K562 (cell line): ENCODE measurements at regions not wholly inside any gene's neighbourhood (a gene's known extent, or its start where the extent isn't known, plus 50 kb on each side); places are given as distances from the start of the nearest gene placed in this dataset.
A peak's percentile ranks its signal among the peaks of the same experiment; 100 is the strongest.

Experiments used
- CHD4 ChIP-seq: fragments of 200-600 bp; sonication (generic); IDR thresholded peaks from 3 replicates; pipeline ENCODE4 v1.6.1; 2012; ENCODE audit warnings: low read depth, mild to moderate bottlenecking, mixed read lengths, low read length, inconsistent platforms; ENCODE audit not compliant: insufficient read depth, insufficient replicate concordance, poor library complexity, severe bottlenecking
- ETS2 ChIP-seq: IDR thresholded peaks from 2 replicates; pipeline ENCODE4 v1.6.1; 2016; ENCODE audit warnings: borderline replicate concordance, missing genetic modification characterization, mild to moderate bottlenecking, moderate library complexity, missing compliant biosample characterization; ENCODE audit not compliant: poor library complexity, severe bottlenecking
- HDAC3 ChIP-seq: fragments of 450-650 bp; IDR thresholded peaks from 2 replicates; pipeline ENCODE4 v1.6.1; 2018; ENCODE audit warnings: borderline replicate concordance, mild to moderate bottlenecking, moderate library complexity; ENCODE audit not compliant: partially characterized antibody
- HLTF ChIP-seq: fragments of 450-650 bp; IDR thresholded peaks from 2 replicates; pipeline ENCODE4 v1.6.1; 2016
- NFE2 ChIP-seq: IDR thresholded peaks from 2 replicates; pipeline ENCODE4 v1.6.1; 2014; ENCODE audit warnings: antibody characterized with exemption, low read depth
- NFE2L1 ChIP-seq: fragments of 450-650 bp; IDR thresholded peaks from 2 replicates; pipeline ENCODE4 v1.6.1; 2016; ENCODE audit warnings: missing genetic modification characterization, low read depth, mild to moderate bottlenecking, missing compliant biosample characterization, moderate library complexity, borderline replicate concordance
- NFIC ChIP-seq: fragments of 450-650 bp; IDR thresholded peaks from 2 replicates; pipeline ENCODE4 v1.6.1; 2017; ENCODE audit warnings: mild to moderate bottlenecking, inconsistent platforms
- POLR2B ChIP-seq: fragments of 450-650 bp; IDR thresholded peaks from 2 replicates; pipeline ENCODE4 v1.6.1; 2018; ENCODE audit warnings: low read depth; ENCODE audit not compliant: partially characterized antibody
- RBM25 ChIP-seq: fragments of 200-400 bp; formaldehyde crosslinking; IDR thresholded peaks from 2 replicates; pipeline ENCODE4 v1.6.1; 2018; ENCODE audit warnings: low read length, low read depth, moderate library complexity; ENCODE audit not compliant: severe bottlenecking
- SMAD2 ChIP-seq: fragments of 150-350 bp; IDR thresholded peaks from 2 replicates; pipeline ENCODE4 v1.6.1; 2014; ENCODE audit warnings: low read depth, mild to moderate bottlenecking, low read length
- TBL1XR1 ChIP-seq, 2 experiments: IDR thresholded peaks; 2 replicates each; pipeline ENCODE4 v1.6.1; 2012; ENCODE audit warnings: improper control_type of control experiment in 2 of 2, low read length in 2 of 2, mild to moderate bottlenecking in 1 of 2
- TCF7L2 ChIP-seq: fragments of 150-350 bp; IDR thresholded peaks from 2 replicates; pipeline ENCODE4 v1.6.1; 2016; ENCODE audit warnings: low read depth, mild to moderate bottlenecking, low read length, moderate library complexity
- TRIM24 ChIP-seq, 2 experiments: fragments of 450-650 bp; IDR thresholded peaks; 2 replicates each; pipeline ENCODE4 v1.6.1; 2016
- ZFPM2 ChIP-seq: fragments of 250-450 bp; sonication (Bioruptor Pico); IDR thresholded peaks from 2 replicates; pipeline ENCODE4 v1.5.1; 2022; ENCODE audit warnings: mild to moderate bottlenecking
- ZNF589 ChIP-seq: fragments of 200-800 bp; sonication (Bioruptor generic); IDR thresholded peaks from 2 replicates; pipeline ENCODE4 v1.6.1; 2016; ENCODE audit warnings: low read depth, missing genetic modification characterization, missing compliant biosample characterization
- ZNF707 ChIP-seq: fragments of 250-450 bp; sonication (Bioruptor Pico); conservative IDR thresholded peaks from 2 replicates; pipeline ENCODE4 v1.8.0; 2022; ENCODE audit warnings: inconsistent platforms, mild to moderate bottlenecking, moderate library complexity
- TF ChIP-seq, protein P1 (sequence below): sonication (generic); formaldehyde crosslinking; IDR thresholded peaks from 2 replicates; pipeline ENCODE4 v1.8.0; 2022; ENCODE audit warnings: mild to moderate bottlenecking, missing genetic modification reagents
- TF ChIP-seq, protein P2 (sequence below): IDR thresholded peaks from 2 replicates; pipeline ENCODE4 v1.6.1; 2011; ENCODE audit warnings: borderline replicate concordance, low read depth, mild to moderate bottlenecking, moderate library complexity, low read length; ENCODE audit not compliant: insufficient read depth, poor library complexity, severe bottlenecking

DNA sequence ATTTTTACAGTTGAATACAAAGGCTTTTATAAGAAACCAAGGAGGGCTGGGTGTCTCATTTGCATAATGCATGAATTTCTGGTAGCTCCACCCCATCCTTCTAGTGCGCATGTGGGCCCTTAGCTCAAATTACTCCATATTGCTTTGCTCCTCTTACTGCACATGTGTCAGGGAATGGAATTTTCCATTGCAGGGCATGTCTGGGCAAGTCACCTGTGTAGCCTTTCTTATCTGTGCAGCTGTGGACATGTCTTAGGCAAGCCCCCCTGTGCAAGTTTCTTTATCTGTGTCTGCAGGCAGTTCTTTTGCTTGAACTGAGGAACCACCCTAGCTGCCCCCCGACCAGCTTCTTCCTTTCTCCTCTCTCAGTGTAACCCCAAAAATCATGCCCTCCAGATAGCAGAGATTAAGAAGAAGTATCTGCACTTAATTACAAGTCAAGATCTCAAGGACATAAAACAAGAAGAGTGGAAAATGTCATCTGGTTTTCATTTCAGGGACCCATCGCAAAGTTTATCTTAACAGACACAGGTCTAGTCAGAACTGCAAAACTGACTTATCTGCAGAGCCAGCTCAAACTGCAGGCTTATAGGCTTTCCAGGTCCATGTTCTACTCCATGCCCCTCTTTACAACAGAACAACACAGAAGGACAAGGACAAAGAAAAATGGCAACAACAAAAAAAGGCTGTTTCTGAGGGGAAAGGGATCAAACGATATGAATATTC is 137.9 kb upstream of the HS3ST4 start (continued):
- TF ChIP-seq, protein P1, sequence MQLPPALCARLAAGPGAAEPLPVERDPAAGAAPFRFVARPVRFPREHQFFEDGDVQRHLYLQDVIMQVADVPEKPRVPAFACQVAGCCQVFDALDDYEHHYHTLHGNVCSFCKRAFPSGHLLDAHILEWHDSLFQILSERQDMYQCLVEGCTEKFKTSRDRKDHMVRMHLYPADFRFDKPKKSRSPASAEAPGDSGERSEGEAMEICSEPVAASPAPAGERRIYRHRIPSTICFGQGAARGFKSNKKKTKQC (CRISPR knock-in tag): no peak
- TF ChIP-seq ETS2 (tag): no peak
- TF ChIP-seq NFE2: no peak
- TF ChIP-seq ZNF589: 0 out of 2 replicates have a peak, but pooled peaks have one; percentile 67
- no peak for TF ChIP-seq RBM25
- TF ChIP-seq HLTF: peak; percentile 57; the same call in 1 of the 2 replicates
- TF ChIP-seq ZNF707 (CRISPR knock-in tag): 0 out of 2 replicates have a peak, but pooled peaks have one; percentile 13
- TF ChIP-seq SMAD2: no peak
- no peak for TF ChIP-seq POLR2B
- TF ChIP-seq CHD4: no peak
- TF ChIP-seq TRIM24 (IDR thresholded peaks at IDR 0.05): peak; percentile 95 to 96
- peak; percentile 81 for TF ChIP-seq HDAC3
- TF ChIP-seq NFIC: peak; percentile 91
- peak; percentile 70 to 86; a peak in 3 of 4 replicates for TF ChIP-seq TBL1XR1 (IDR thresholded peaks at IDR 0.05; ENCODE audit: low read length in 2 of 2)
- no peak for TF ChIP-seq NFE2L1 (tag)
- no peak for TF ChIP-seq ZFPM2 (CRISPR knock-in tag)
- no peak for TF ChIP-seq TCF7L2
- TF ChIP-seq, protein P2, sequence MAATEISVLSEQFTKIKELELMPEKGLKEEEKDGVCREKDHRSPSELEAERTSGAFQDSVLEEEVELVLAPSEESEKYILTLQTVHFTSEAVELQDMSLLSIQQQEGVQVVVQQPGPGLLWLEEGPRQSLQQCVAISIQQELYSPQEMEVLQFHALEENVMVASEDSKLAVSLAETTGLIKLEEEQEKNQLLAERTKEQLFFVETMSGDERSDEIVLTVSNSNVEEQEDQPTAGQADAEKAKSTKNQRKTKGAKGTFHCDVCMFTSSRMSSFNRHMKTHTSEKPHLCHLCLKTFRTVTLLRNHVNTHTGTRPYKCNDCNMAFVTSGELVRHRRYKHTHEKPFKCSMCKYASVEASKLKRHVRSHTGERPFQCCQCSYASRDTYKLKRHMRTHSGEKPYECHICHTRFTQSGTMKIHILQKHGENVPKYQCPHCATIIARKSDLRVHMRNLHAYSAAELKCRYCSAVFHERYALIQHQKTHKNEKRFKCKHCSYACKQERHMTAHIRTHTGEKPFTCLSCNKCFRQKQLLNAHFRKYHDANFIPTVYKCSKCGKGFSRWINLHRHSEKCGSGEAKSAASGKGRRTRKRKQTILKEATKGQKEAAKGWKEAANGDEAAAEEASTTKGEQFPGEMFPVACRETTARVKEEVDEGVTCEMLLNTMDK: no peak
